ENCODE measurements at regions not wholly inside any gene's neighbourhood (a gene's known extent, or its start where the extent isn't known, plus 50 kb on each side); places are given as distances from the start of the nearest gene placed in this dataset.
"Not testable (repeated sequence)": the region's sequence is repeated elsewhere in the genome, so short reads cannot be mapped to it uniquely, and the experiment has no call there.

DNA sequence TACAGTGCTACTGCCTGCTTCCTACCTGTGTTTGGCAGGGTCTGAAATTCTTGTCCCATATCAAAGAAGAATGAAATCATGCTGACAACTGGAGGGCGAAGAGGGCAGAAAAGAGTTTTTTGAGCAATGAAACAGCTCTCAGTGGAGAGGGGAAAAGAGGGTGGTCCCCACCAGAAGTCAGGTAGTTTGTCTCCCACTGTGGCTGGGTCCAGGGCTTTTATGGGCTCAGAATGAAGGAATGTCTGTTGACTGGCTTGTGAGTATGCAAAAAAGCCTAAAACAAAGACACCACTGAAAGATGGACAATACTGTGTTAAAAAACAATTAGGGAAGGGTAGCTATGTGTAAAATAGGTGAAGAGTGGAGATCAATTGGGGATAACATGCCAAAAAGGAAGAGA is 115.0 kb downstream of the ADAM29 start:
- intact Hi-C loops (cut with micrococcal nuclease), result no loop called here

- intact Hi-C loops (cut with micrococcal nuclease), result no loop called here
These were observed 115.8 kb downstream of the ADAM29 start for GRCh38 chr4:175034007-175034406.

GRCh38 chr4:175034986-175035705 is 117.0 kb downstream of the ADAM29 start:
- intact Hi-C loops (cut with micrococcal nuclease), result no loop called here

GRCh38 chr4:175035905-175036304 is 117.7 kb downstream of the ADAM29 start:
- intact Hi-C loops (cut with micrococcal nuclease), result no loop called here

DNA sequence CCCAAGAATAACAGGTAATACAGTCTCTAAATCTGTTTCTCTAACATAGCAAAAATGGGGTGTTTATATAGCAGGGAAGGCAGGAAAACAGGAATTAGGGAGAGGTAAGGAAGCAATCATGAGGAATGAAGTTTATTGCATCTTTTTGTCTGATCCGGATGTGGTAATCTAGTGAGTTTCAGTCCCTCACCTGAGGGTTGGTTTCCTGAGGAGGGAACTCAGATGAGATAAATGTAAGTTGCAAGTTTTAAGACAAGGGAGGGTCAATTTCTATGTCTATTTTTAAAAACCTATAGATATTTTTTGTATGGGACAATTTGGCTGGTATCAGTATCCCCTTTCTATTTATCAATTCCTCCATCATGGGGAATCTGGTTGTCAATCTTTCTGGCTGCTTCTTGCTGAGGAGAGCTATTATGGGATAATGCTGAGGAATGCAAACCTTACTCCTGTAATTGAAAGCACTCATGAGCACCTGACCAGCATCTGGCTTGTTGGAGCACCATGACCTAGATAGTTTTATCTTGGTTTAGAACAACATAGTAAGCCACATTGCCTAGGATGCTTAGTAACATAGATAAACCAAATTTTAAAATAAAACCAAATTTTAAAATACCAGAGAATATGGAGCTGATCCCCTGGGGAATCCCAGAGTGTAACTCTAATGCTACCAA is 130.1 kb downstream of the ADAM29 start:
- intact Hi-C loops (cut with micrococcal nuclease), result no loop called here

- intact Hi-C loops (cut with micrococcal nuclease), result no loop called here
These were observed 130.7 kb downstream of the ADAM29 start for GRCh38 chr4:175048906-175049305.

DNA sequence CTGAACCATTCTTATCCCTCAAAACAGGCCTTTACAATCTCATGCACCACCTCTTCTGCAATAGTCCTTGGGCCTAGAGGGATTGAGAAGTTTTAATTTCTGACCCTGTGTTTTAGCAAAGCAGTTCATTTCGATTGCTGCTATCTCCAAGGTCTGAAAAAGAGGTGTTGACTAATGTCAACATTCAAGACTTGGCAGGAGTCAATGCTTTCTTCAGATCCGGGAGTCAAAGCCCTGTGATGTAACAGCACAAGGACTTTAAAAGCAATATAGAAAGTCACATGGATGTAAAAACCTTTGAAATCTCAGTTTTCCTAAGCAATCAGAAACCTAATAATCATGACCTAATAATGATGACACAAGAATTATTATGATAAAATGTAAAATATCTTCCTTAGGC is 133.8 kb downstream of the ADAM29 start:
- intact Hi-C loops (cut with micrococcal nuclease), result no loop called here

DNA sequence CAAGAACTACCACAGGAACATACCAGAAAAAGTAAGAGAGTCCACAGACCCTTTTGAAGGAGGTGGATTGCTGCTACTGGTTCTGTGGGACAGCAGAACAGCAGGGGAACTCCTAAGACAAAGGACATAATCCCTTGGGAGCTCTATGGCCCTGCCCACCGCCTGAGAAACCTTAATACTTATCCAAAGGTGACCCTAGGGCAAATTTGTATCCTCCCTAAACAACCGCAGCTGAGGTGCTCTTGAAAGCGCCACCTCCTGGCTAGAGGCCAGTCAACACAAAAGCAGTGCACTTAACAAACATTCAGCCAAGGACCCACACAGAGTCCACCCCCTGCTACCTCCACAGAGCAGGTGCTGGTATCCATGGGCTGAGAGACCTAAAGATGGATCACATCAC is 136.8 kb downstream of the ADAM29 start:
- intact Hi-C loops (cut with micrococcal nuclease), result no loop called here

GRCh38 chr4:175062183-175062592 is 144.0 kb downstream of the ADAM29 start:
- intact Hi-C loops (cut with micrococcal nuclease), result no loop called here

GRCh38 chr4:175065228-175065627 is 147.1 kb downstream of the ADAM29 start:
- intact Hi-C loops (cut with micrococcal nuclease), result no loop called here

DNA sequence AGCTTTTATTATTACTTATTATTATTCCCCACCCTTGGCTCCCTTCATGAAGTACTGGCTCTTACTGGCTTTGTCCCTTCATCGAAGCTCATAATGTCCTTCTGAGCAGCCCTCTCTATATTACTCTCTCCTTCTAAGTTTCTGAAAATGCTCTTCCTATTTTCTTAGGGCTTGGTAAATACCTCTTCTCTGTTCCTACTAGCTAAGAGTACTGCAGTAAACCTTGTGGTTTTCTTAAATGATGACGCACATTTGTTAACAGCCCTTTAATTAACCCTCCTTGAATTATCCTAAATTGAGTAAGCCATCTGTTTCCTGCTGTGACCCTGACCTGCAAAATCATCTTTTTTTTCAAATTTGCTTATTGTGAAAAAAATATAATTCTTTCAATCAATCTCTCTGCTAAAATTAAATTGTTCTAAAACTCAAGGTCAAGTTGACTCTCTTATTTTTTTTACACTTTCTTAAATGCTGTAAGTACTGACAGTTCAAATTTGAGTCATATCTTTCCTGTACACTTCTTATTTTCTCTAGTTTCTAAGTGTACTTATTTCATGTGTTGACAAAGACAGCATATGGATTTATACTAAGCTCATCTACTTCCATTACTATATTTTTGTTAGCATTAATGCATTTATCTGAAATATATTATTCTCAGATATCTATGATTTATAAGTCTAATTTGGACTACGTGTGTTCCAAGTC is 148.9 kb downstream of the ADAM29 start:
- intact Hi-C loops (cut with micrococcal nuclease), result no loop called here

DNA sequence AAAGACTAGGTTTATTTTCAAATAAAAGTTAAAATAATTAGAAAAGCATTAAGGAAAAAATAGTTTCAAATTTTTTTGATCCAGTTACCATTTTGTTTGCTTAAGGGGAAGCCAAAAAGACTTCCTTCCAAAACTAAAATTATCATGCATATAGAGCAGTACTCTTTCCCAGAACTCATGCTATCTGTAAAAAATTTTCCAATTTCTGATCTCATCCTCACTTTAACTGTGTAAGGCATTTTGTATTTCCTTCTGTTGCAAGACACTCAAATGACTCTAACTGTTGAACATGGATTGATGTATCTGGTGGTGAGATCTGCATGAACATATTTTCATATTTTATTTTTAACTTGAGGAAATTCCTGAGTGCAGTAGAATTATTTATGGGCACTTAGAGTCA is 150.1 kb downstream of the ADAM29 start:
- intact Hi-C loops (cut with micrococcal nuclease), result no loop called here

- intact Hi-C loops (cut with micrococcal nuclease), result no loop called here
These were observed 152.3 kb downstream of the ADAM29 start for GRCh38 chr4:175070444-175070843.

- intact Hi-C loops (cut with micrococcal nuclease), result no loop called here
These were observed 153.0 kb downstream of the ADAM29 start for GRCh38 chr4:175071123-175071522.

DNA sequence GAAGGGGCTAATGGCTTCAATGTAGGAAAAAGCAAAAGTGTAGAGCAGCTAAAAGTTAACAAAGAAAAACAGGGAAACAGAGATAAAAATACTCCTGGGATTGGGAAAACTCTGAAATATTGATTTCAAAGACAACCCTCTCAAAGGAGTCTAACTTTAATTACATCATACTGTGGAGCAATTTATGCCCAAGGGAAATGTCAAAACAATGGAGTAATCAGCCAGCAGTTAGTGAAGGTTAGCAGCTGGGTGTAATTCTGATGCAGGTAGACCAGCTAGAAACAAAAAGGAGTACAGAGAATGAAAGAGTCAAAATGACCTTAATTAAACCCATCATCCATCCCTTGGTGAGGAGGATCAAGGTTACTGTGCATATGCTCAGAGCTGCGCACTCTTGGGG is 169.0 kb downstream of the ADAM29 start:
- intact Hi-C loops (cut with micrococcal nuclease), result no loop called here

GRCh38 chr4:175090116-175090515 is 172.0 kb downstream of the ADAM29 start:
- intact Hi-C loops (cut with micrococcal nuclease), result no loop called here

DNA sequence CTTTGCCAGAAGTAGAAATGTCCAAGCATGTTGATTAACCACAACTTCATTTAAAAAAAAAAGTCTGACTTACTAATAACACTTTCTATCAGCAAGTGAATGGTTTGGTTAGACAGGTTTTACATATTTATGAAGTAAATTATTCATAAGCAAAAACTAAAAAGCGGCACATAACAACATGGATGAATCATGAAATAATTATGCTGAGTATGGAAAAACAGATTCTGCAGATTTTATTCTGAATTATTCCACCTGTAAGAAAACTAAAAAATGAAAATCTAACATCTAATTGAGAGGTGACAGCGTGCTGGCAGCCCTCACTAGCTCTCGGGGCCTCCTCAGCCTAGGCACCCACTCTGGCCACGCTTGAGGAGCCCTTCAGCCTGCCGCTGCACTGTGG is 173.5 kb downstream of the ADAM29 start:
- intact Hi-C loops (cut with micrococcal nuclease), result no loop called here

DNA sequence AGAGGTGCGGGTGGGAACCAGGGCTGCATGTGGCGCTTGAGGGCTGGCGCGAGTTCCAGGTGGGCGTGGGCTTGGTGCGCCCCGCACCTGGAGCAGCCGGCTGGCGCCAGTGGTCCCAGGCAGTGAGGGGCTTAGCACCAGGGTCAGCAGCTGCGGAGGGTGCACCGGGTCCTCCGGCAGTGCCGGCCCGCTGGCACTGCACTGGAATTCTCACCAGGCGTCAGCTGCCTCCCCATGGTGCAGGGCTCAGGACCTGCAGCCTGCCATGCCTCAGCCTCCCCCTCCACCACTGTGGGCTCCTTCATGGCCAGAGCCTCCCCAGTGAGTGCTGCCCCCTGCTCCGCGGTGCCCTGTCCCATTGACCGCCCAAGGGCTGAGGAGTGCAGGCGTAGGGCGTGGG is 174.0 kb downstream of the ADAM29 start:
- intact Hi-C loops (cut with micrococcal nuclease), result no loop called here

DNA sequence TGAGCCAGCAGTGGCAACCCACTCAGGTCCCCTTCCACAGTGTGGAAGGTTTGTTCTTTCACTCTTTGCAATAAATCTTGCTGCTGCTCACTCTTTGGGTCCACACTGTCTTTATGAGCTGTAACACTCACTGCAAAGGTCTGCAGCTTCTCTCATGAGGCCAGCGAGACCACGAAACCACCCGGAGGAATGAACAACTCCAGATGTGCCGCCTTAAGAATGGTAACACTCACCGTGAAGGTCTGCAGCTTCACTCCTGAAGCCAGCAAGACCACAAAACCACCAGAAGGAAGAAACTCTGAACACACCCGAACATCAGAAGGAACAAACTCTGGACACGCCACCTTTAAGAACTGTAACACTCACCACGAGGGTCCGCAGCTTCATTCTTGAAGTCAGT is 174.9 kb downstream of the ADAM29 start:
- intact Hi-C loops (cut with micrococcal nuclease), result not testable (repeated sequence)

DNA sequence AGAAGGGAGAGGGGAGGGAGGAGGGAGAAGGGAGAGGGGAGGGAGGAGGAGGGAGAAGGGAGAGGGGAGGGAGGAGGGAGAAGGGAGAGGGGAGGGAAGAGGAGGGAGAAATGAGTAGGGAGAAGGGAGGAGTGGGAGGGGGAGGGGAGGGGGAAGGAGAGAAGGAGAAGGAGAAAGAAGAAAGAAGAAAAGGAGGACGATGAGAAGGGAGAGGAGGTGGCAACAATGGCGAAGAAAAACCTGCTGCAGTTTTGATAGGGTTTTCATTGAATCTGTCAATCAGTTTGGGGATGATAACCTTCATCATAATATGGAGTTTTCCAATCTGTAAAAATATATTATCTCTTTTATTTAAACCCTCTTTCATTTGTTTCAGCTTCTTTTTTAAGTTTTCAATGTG is 185.2 kb downstream of the ADAM29 start:
- intact Hi-C loops (cut with micrococcal nuclease), result no loop called here

- intact Hi-C loops (cut with micrococcal nuclease), result no loop called here
These were observed 188.1 kb downstream of the ADAM29 start for GRCh38 chr4:175106301-175106700.

DNA sequence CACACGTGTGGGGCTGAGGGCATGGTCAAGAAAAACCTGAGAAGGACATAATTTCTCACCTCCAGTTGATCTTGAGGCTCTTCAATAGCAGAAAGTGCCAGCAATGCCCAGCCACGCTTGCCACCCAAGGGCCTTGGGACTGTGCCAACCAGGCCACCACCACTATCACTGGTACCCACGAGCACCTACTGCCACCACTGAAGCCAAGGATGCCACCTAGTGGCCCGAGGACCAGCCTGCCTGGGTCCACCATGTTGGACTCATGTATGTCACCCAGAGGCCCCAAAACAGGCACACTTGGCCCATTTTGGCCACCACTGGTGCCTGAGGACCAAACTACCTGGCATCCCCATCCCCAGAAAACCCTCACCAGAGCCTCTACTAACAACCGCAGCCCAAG is 191.8 kb downstream of the ADAM29 start:
- intact Hi-C loops (cut with micrococcal nuclease), result no loop called here
